Left ventricle myocardium inferior (tissue), 1 donor: ENCODE measurements at regions not wholly inside any gene's neighbourhood (a gene's known extent, or its start where the extent isn't known, plus 50 kb on each side); places are given as distances from the start of the nearest gene placed in this dataset.
"Not testable (repeated sequence)": the region's sequence is repeated elsewhere in the genome, so short reads cannot be mapped to it uniquely, and the experiment has no call there.

ENCODE experiments used
- DNase-seq: peaks from one replicate; pipeline ENCODE4 v3.0.0-alpha.2; 2020
- H3K27ac ChIP-seq: fragments of 200-600 bp; replicated peaks from 2 replicates; pipeline ENCODE4 v1.8.0; 2021
- H3K27me3 ChIP-seq: fragments of 200-600 bp; 2 replicates; pipeline ENCODE4 v1.8.0; 2021; ENCODE audit warnings: low read depth
- H3K36me3 ChIP-seq: fragments of 200-600 bp; 2 replicates; pipeline ENCODE4 v1.8.0; 2021
- H3K4me1 ChIP-seq: fragments of 200-600 bp; 2 replicates; pipeline ENCODE4 v1.8.0; 2021
- H3K4me3 ChIP-seq: fragments of 200-600 bp; 2 replicates; pipeline ENCODE4 v1.8.0; 2021; ENCODE audit warnings: mild to moderate bottlenecking, moderate library complexity
- H3K9me3 ChIP-seq: fragments of 200-600 bp; replicated peaks from 2 replicates; pipeline ENCODE4 v1.8.0; 2021
- intact Hi-C: fragments of 100-400 bp; cut with micrococcal nuclease; formaldehyde crosslinking; loops from one replicate; pipeline ENCODE4 v1.11.0; 2022
- TF ChIP-seq, protein P1 (sequence below): fragments of 200-600 bp; IDR thresholded peaks from 2 replicates; pipeline ENCODE4 v1.8.0; 2021; ENCODE audit warnings: antibody characterized with exemption, mild to moderate bottlenecking, borderline replicate concordance
- donor health status: DM: no; HTN: yes; CAD: no; lungs with severe emphysema.

DNA sequence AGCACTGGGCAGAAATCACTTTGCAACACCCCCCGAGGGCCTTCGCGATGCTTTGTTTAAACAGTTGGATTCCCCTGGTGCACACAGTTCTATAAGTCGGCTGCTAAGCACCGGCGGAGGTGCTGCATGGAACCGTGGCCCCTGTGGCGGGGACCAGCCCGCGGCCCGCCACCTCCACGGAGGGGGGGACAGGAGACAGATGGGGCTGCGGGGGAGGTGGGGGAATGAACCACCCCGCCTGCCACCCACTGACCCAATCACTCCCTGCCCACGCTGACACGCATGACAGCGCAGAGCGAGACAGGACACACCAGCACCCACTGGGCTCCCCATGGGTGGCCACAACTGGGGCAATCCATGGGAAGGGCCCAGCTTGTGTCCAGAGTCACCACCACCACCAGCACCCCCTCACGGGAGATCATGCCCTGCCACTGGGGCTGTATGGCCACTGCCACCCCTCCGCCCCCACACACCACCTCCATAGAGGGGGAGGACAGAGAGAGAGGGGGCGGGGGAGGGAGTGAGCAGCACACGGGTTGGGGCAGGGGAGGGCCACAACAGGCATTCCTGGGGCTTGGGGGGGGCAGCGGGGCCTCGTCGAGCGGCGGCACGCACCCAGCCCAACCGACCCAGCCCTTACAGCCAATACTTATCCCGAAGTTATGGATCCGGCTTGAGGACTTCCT lies 118.3 kb upstream of the ANKRD30BL start:
- intact Hi-C loops, result no loop called here
- Histone ChIP-seq H3K27ac (no peak overlapping the region), H3K9me3 (peaks cover 8% of the 10 kb centered on the region), H3K27me3 (peaks cover 20% of the 10 kb centered on the region), H3K36me3 (no peaks in the 10 kb centered on the region), H3K4me1 (no peaks in the 10 kb centered on the region), H3K4me3 (no peak overlapping the region)
- no peak for DNase-seq
- TF ChIP-seq, protein P1, sequence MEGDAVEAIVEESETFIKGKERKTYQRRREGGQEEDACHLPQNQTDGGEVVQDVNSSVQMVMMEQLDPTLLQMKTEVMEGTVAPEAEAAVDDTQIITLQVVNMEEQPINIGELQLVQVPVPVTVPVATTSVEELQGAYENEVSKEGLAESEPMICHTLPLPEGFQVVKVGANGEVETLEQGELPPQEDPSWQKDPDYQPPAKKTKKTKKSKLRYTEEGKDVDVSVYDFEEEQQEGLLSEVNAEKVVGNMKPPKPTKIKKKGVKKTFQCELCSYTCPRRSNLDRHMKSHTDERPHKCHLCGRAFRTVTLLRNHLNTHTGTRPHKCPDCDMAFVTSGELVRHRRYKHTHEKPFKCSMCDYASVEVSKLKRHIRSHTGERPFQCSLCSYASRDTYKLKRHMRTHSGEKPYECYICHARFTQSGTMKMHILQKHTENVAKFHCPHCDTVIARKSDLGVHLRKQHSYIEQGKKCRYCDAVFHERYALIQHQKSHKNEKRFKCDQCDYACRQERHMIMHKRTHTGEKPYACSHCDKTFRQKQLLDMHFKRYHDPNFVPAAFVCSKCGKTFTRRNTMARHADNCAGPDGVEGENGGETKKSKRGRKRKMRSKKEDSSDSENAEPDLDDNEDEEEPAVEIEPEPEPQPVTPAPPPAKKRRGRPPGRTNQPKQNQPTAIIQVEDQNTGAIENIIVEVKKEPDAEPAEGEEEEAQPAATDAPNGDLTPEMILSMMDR, result no peak

DNA sequence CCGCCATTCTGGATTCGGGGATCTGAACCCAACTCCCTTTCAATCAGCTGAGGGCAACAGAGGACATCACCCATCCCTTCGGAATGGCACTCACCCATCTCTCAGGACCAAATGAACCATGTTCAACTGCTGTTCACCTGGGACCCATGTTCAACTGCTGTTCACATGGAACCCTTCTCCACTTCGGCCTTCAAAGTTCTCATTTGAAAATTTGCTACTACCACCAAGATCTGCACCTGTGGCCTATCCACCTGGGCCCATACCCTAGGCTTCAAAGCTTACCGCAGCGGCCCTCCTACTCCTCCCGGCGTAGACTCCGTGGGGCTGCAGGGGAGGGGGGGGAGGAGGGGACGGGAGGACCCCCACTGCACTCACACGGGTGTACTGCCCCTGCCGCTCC lies 119.2 kb upstream of the ANKRD30BL start:
- no peak overlapping the region for H3K27ac ChIP-seq
- TF ChIP-seq, protein P1, result no peak
- H3K4me3 ChIP-seq, result no peak overlapping the region
- intact Hi-C loops, result no loop called here
- DNase-seq, result no peak
- peaks cover 8% of the 10 kb centered on the region for H3K9me3 ChIP-seq
- H3K4me1 ChIP-seq, result no peaks in the 10 kb centered on the region
- H3K27me3 ChIP-seq, result peaks cover 20% of the 10 kb centered on the region
- no peaks in the 10 kb centered on the region for H3K36me3 ChIP-seq

DNA sequence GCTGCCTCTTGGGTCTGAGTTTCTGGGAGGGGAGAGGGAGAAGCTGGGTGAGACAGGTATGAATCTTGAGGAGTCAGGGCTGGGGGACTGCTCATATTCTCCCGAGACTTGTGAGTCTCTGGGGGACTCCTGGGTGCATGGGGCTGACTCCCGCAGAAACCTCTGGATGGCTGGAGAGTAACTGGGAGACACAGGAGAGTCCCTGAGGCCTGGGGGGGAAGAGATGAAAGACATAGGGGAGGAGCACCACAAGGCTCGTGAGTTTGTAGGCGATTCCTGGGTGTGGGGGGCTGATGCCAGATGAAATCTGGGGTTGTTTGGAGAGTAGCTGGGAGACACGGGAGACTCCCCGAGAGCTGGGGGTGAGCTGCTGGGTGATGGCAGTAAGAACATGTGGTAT lies 120.4 kb upstream of the ANKRD30BL start:
- H3K27me3 ChIP-seq, result peaks cover 31% of the 10 kb centered on the region
- H3K9me3 ChIP-seq, intact Hi-C loops, H3K4me1 ChIP-seq, H3K36me3 ChIP-seq, H3K27ac ChIP-seq, H3K4me3 ChIP-seq, DNase-seq: not testable (repeated sequence)

DNA sequence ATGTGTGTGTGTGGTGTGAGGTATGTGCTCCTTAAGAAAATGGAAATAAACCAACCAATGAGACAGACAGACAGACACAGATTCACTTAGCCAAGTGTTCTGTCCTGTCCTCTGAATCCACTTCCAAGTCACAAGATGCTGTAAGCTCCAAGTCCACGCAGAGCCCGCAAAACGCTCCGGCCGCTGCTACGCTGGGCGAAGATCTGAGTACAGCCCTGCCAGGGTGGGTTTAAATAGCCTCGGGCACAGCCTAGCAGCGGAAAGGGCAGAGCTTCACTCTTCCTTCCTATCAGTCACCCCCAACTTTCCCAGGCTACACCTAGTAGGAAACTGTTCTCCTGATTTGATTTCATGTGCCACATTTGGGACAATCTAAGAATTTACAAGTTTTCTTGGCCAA lies 121.2 kb upstream of the ANKRD30BL start:
- Histone ChIP-seq H3K27me3 (peaks cover 33% of the 10 kb centered on the region), H3K36me3 (no peaks in the 10 kb centered on the region), H3K9me3 (peaks cover 8% of the 10 kb centered on the region), H3K4me3 (no peak overlapping the region), H3K4me1 (no peaks in the 10 kb centered on the region), H3K27ac (no peak overlapping the region)
- TF ChIP-seq, protein P1, result no peak
- intact Hi-C loops, result no loop called here
- no peak for DNase-seq

DNA sequence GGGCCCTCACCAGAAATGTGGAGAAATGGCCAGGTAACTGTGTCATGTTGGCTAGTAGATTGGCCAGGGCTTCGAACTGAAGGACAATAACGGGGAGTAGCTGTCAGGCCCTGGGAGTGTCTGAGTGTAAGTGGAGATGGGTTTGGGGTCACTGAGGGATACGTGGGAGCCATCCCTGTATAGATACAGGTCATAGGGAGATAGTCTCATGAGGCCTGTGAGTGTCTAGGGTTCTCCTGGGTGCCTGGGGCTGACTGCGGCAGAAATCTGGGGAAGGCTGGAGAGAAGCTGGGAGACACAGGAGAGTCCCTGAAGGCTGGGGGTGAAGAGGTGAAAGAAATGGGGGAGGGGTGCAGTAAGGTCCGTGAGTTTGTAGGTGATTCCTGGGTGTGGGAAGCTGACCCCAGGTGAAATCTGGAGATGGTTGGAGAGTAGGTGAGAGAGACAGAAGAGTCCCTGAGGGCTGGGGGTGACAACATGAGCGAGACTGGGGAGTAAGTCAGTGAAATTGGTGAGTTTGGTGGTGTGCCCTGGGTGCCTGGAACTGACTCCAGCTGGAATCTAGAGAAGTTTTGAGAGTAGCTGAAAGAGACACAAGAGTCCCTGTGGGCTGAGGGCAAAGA lies 124.6 kb upstream of the ANKRD30BL start:
- intact Hi-C loops, H3K4me1 ChIP-seq, H3K4me3 ChIP-seq, H3K9me3 ChIP-seq, H3K36me3 ChIP-seq, H3K27ac ChIP-seq, DNase-seq: not testable (repeated sequence)
- H3K27me3 ChIP-seq, result peaks cover 22% of the 10 kb centered on the region

DNA sequence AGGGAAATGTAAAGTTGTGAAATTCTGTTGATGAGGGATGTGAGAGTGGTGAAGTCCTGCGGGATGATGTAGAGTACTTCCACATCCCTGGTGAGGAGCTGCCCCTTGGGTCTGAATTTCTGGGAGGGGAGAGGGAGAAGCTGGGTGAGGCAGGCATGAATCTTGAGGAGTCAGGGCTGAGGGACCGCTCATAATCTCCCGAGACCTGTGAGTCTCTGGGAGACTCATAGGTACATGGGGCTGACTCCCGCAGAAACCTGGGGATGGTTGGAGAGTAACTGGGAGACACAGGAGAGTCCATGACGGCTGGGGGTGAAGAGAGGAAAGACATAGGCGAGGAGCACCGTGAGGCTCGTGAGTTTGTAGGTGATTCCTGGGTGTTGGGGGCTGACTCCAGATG lies 126.2 kb upstream of the ANKRD30BL start:
- H3K4me3 ChIP-seq, intact Hi-C loops, H3K4me1 ChIP-seq, H3K36me3 ChIP-seq, H3K27ac ChIP-seq, H3K9me3 ChIP-seq, DNase-seq: not testable (repeated sequence)
- peaks cover 15% of the 10 kb centered on the region for H3K27me3 ChIP-seq

DNA sequence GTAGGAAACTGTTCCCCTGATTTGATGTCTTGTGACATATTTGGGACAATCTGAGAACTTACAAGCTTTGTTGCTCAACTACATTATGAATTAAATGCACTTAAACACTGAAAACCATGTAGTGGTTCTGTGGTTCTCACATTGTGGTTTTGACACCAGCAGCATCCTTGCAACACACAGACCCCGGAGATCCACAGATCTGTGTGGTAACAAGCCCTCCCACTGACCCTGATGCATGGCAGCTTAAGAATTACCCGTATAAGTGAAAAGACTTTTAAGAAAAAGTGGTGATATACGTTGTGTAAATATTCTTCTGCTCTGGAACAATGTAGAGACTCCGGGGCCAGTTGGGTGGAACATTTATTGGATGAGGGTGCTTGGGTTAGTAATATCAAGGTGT lies 127.4 kb upstream of the ANKRD30BL start:
- H3K36me3 ChIP-seq, H3K27ac ChIP-seq, H3K4me1 ChIP-seq, H3K9me3 ChIP-seq, H3K4me3 ChIP-seq, intact Hi-C loops, DNase-seq: not testable (repeated sequence)
- peaks cover 15% of the 10 kb centered on the region for H3K27me3 ChIP-seq

DNA sequence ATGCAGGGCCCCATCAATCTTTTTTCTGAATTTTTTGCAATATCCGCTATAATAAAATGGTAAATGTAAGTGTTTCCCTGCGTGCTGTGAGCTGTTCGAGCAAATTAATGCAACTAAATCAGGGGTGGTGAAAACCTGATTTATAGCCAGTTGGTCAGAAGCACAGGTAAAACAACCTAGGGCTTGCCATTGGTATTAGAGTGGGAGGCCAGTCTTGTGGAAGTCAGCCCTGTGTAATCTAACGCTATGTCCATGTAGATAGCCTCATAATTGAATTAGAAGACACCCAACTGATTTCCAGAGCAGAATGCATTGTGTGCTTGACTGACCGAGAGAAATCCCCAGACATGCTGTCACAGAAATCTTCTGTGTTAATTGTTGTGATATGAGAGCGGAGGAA lies 126.8 kb upstream of the GPR39 start:
- H3K4me3 ChIP-seq, H3K9me3 ChIP-seq, H3K27ac ChIP-seq, H3K36me3 ChIP-seq, DNase-seq, intact Hi-C loops, H3K4me1 ChIP-seq: not testable (repeated sequence)
- peaks cover 15% of the 10 kb centered on the region for H3K27me3 ChIP-seq

DNA sequence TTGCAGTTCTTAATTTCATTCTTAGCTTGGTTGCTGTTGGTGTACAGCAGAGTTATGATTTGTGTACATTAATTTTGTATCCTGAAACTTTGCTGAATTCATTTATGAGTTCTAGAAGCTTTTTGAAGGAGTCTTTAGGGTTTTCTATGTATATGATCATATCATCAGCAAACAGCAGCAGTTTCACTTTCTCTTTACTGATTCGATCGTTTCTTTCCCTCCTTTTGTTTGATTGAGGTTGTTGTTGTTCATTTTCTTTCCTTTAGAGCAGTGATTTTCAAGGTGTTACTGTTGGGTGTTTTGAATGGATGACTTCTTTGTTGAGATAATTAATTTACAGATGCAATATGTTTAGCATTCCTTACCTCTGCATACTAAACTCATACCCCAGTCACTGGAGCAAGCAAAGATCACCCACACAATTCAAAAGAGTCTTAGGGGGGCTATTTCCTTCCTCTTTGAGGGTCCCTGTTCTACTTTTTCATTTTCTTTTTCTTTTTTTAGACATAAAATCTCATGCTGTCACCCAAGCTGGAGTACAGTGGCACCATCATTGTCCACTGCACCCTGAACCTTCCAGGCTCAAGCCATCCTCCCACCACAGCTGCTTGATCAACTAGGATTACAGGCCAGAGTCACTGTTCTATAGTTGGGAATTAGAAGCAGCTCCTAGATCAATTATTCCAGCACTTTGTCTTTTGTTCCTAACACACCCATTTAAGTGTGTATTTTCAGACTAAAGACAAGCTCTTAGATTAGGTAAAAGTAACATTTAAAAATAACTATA lies 115.8 kb upstream of the GPR39 start:
- H3K4me3 ChIP-seq, H3K27me3 ChIP-seq, H3K4me1 ChIP-seq, H3K9me3 ChIP-seq, H3K27ac ChIP-seq, H3K36me3 ChIP-seq, DNase-seq, intact Hi-C loops: not testable (repeated sequence)
